Karpas-422 (cell line): ENCODE measurements at regions not wholly inside any gene's neighbourhood (a gene's known extent, or its start where the extent isn't known, plus 50 kb on each side); places are given as distances from the start of the nearest gene placed in this dataset.

ENCODE experiments used
- DNase-seq: peaks from one replicate; pipeline ENCODE4 v3.0.0-alpha.2; 2015
- H2AFZ ChIP-seq: fragments of 200-600 bp; sonication (generic); 2 replicates; pipeline ENCODE4 v1.6.1; 2014; ENCODE audit warnings: antibody characterized with exemption, low read length, mixed read lengths
- H3K27ac ChIP-seq: fragments of 200-600 bp; sonication (generic); 2 replicates; pipeline ENCODE4 v1.5.1; 2014; ENCODE audit warnings: mild to moderate bottlenecking, low read length, moderate library complexity
- H3K27me3 ChIP-seq: fragments of 200-600 bp; sonication (generic); 2 replicates; pipeline ENCODE4 v1.6.1; 2014; ENCODE audit warnings: low read length, mixed read lengths
- H3K36me3 ChIP-seq: fragments of 200-600 bp; sonication (generic); 2 replicates; pipeline ENCODE4 v1.6.1; 2014; ENCODE audit warnings: low read length, mixed read lengths; ENCODE audit not compliant: insufficient read depth
- H3K4me1 ChIP-seq: fragments of 200-600 bp; sonication (generic); 2 replicates; pipeline ENCODE4 v1.6.1; 2014; ENCODE audit warnings: mild to moderate bottlenecking, low read length, mixed read lengths
- H3K4me2 ChIP-seq: fragments of 200-600 bp; sonication (generic); 2 replicates; pipeline ENCODE4 v1.6.1; 2014; ENCODE audit warnings: low read length, low read depth, mild to moderate bottlenecking; ENCODE audit not compliant: poor library complexity, severe bottlenecking
- H3K4me3 ChIP-seq: fragments of 200-600 bp; sonication (generic); 2 replicates; pipeline ENCODE4 v1.5.1; 2014; ENCODE audit warnings: mild to moderate bottlenecking, antibody characterized with exemption, low read length, mixed read lengths
- H3K79me2 ChIP-seq: fragments of 200-600 bp; sonication (generic); 2 replicates; pipeline ENCODE4 v1.6.1; 2014; ENCODE audit warnings: mild to moderate bottlenecking, low read length, mixed read lengths
- H3K9ac ChIP-seq: fragments of 200-600 bp; sonication (generic); 2 replicates; pipeline ENCODE4 v1.6.0; 2014; ENCODE audit warnings: low read length
- H3K9me2 ChIP-seq: fragments of 200-600 bp; sonication (generic), shearing (Covaris generic); replicated peaks from 2 replicates; pipeline ENCODE4 v1.6.0; 2014; ENCODE audit warnings: mild to moderate bottlenecking, low read length, moderate library complexity; ENCODE audit not compliant: insufficient read depth
- H3K9me3 ChIP-seq: fragments of 300-700, 200-600 bp; sonication (generic); 2 replicates; pipeline ENCODE4 v1.6.1; 2014; ENCODE audit warnings: low read length, mixed read lengths
- H4K20me1 ChIP-seq: fragments of 200-600 bp; sonication (generic); 2 replicates; pipeline ENCODE4 v1.6.1; 2014; ENCODE audit warnings: mild to moderate bottlenecking, antibody characterized with exemption, low read length, low read depth; ENCODE audit not compliant: insufficient read depth

GRCh38 chr1:38512024-38512767, 347.4 kb downstream of the RRAGC start:
- Histone ChIP-seq H3K27me3 (no peaks in the 10 kb centered on the region), H3K79me2 (no peaks in the 10 kb centered on the region), H4K20me1 (no peaks in the 10 kb centered on the region), H3K9me3 (no peaks in the 10 kb centered on the region), H3K4me2 (no peak overlapping the region), H3K36me3 (no peaks in the 10 kb centered on the region), H2AFZ (no peak overlapping the region), H3K9me2 (no peaks in the 10 kb centered on the region), H3K27ac (no peak overlapping the region), H3K4me1 (no peaks in the 10 kb centered on the region), H3K9ac (no peak overlapping the region), H3K4me3 (no peak overlapping the region)
- DNase-seq, result no peak

GRCh38 chr1:38508232-38508631, 351.3 kb downstream of the RRAGC start:
- Histone ChIP-seq H3K27ac (no peak overlapping the region), H3K36me3 (no peaks in the 10 kb centered on the region), H3K4me3 (no peak overlapping the region), H3K27me3 (no peaks in the 10 kb centered on the region; the same call in 1 of the 2 replicates), H3K9me2 (no peaks in the 10 kb centered on the region), H3K79me2 (no peaks in the 10 kb centered on the region), H4K20me1 (no peaks in the 10 kb centered on the region), H2AFZ (no peak overlapping the region), H3K9ac (no peak overlapping the region), H3K9me3 (no peaks in the 10 kb centered on the region), H3K4me2 (no peak overlapping the region), H3K4me1 (no peaks in the 10 kb centered on the region)
- no peak for DNase-seq

GRCh38 chr1:38507563-38507962, 352.0 kb downstream of the RRAGC start:
- no peaks in the 10 kb centered on the region; the same call in 1 of the 2 replicates for H3K27me3 ChIP-seq
- H3K9ac ChIP-seq, result no peak overlapping the region
- no peaks in the 10 kb centered on the region for H3K4me1 ChIP-seq
- no peak overlapping the region for H3K4me3 ChIP-seq
- H3K9me2 ChIP-seq, result no peaks in the 10 kb centered on the region
- H3K4me2 ChIP-seq, result no peak overlapping the region
- H4K20me1 ChIP-seq, result no peaks in the 10 kb centered on the region
- H3K27ac ChIP-seq, result no peak overlapping the region
- DNase-seq, result no peak
- H2AFZ ChIP-seq, result no peak overlapping the region
- H3K9me3 ChIP-seq, result no peaks in the 10 kb centered on the region
- H3K36me3 ChIP-seq, result no peaks in the 10 kb centered on the region
- no peaks in the 10 kb centered on the region for H3K79me2 ChIP-seq

- H3K27me3 ChIP-seq, result no peaks in the 10 kb centered on the region; the same call in 1 of the 2 replicates
- no peaks in the 10 kb centered on the region for H3K9me3 ChIP-seq
- no peak for DNase-seq
- H3K4me1 ChIP-seq, result no peaks in the 10 kb centered on the region
- H3K9me2 ChIP-seq, result no peaks in the 10 kb centered on the region
- no peaks in the 10 kb centered on the region for H3K36me3 ChIP-seq
- no peaks in the 10 kb centered on the region for H3K79me2 ChIP-seq
- no peak overlapping the region for H3K27ac ChIP-seq
- H4K20me1 ChIP-seq, result no peaks in the 10 kb centered on the region
- no peak overlapping the region for H3K4me2 ChIP-seq
- no peak overlapping the region for H3K4me3 ChIP-seq
- H3K9ac ChIP-seq, result no peak overlapping the region
- H2AFZ ChIP-seq, result no peak overlapping the region
Observed at GRCh38 chr1:38505944-38506343, 353.6 kb downstream of the RRAGC start.

GRCh38 chr1:38502758-38503157, 356.8 kb downstream of the RRAGC start:
- H3K4me2 ChIP-seq, result no peak overlapping the region

GRCh38 chr1:38500891-38501290, 358.7 kb downstream of the RRAGC start:
- Histone ChIP-seq H3K36me3 (no peaks in the 10 kb centered on the region), H3K4me3 (no peak overlapping the region), H3K27me3 (no peaks in the 10 kb centered on the region; the same call in none of the 2 replicates), H2AFZ (no peak overlapping the region), H3K9ac (no peak overlapping the region), H3K9me3 (no peaks in the 10 kb centered on the region), H4K20me1 (no peaks in the 10 kb centered on the region), H3K4me1 (peaks cover 24% of the 10 kb centered on the region), H3K4me2 (no peak overlapping the region), H3K9me2 (no peaks in the 10 kb centered on the region), H3K27ac (no peak overlapping the region), H3K79me2 (no peaks in the 10 kb centered on the region)
- DNase-seq, result no peak

More at GRCh38 chr1:38502758-38503157, 356.8 kb downstream of the RRAGC start:
- Histone ChIP-seq H3K27ac (no peak overlapping the region), H3K9ac (no peak overlapping the region), H3K4me3 (no peak overlapping the region), H2AFZ (no peak overlapping the region), H3K9me2 (no peaks in the 10 kb centered on the region), H3K79me2 (no peaks in the 10 kb centered on the region), H4K20me1 (no peaks in the 10 kb centered on the region), H3K9me3 (no peaks in the 10 kb centered on the region), H3K36me3 (no peaks in the 10 kb centered on the region), H3K27me3 (no peaks in the 10 kb centered on the region; the same call in none of the 2 replicates), H3K4me1 (peaks cover 24% of the 10 kb centered on the region)
- DNase-seq, result peak; percentile 80

GRCh38 chr1:38500352-38500751, 359.2 kb downstream of the RRAGC start:
- H2AFZ ChIP-seq, result no peak overlapping the region
- DNase-seq, result peak; percentile 70
- no peak overlapping the region for H3K4me2 ChIP-seq
- H3K79me2 ChIP-seq, result no peaks in the 10 kb centered on the region
- H3K4me3 ChIP-seq, result no peak overlapping the region
- no peaks in the 10 kb centered on the region for H4K20me1 ChIP-seq
- no peaks in the 10 kb centered on the region; the same call in none of the 2 replicates for H3K27me3 ChIP-seq
- no peaks in the 10 kb centered on the region for H3K9me2 ChIP-seq
- no peaks in the 10 kb centered on the region for H3K9me3 ChIP-seq
- peaks cover 24% of the 10 kb centered on the region for H3K4me1 ChIP-seq
- no peaks in the 10 kb centered on the region for H3K36me3 ChIP-seq
- no peak overlapping the region for H3K9ac ChIP-seq
- no peak overlapping the region for H3K27ac ChIP-seq

GRCh38 chr1:38498686-38499085, 360.9 kb downstream of the RRAGC start:
- no peaks in the 10 kb centered on the region for H4K20me1 ChIP-seq
- H3K9me3 ChIP-seq, result no peaks in the 10 kb centered on the region
- peak overlapping the region; percentile 35; the same call in 1 of the 2 replicates for H3K27ac ChIP-seq
- H3K4me2 ChIP-seq, result peak overlapping the region; percentile 45
- DNase-seq, result peak; percentile 67
- H3K27me3 ChIP-seq, result no peaks in the 10 kb centered on the region; the same call in 1 of the 2 replicates
- H3K9me2 ChIP-seq, result no peaks in the 10 kb centered on the region
- H3K4me3 ChIP-seq, result no peak overlapping the region
- peaks cover 24% of the 10 kb centered on the region for H3K4me1 ChIP-seq
- no peak overlapping the region for H2AFZ ChIP-seq
- no peaks in the 10 kb centered on the region for H3K36me3 ChIP-seq
- H3K9ac ChIP-seq, result 0 out of 2 replicates have a peak overlapping the region, but pooled peaks have one; percentile 19
- H3K79me2 ChIP-seq, result no peaks in the 10 kb centered on the region
